RWPE2 (cell line): ENCODE measurements at regions not wholly inside any gene's neighbourhood (a gene's known extent, or its start where the extent isn't known, plus 50 kb on each side); places are given as distances from the start of the nearest gene placed in this dataset.
"Not testable (repeated sequence)": the region's sequence is repeated elsewhere in the genome, so short reads cannot be mapped to it uniquely, and the experiment has no call there.

Experiments used
- ATAC-seq: fragments of 200-7000 bp; cut with Tn5 transposase; 3 replicates; pipeline ENCODE4 v1.9.1; 2021; ENCODE audit warnings: low read depth
- DNase-seq: peaks from one replicate; pipeline ENCODE4 v3.0.0-alpha.2; 2020; ENCODE audit warnings: low spot score
- H3K27ac ChIP-seq: fragments of 450-650 bp; 2 replicates; pipeline ENCODE4 v1.5.1; 2017; ENCODE audit warnings: mild to moderate bottlenecking; ENCODE audit not compliant: poor library complexity, severe bottlenecking
- H3K27me3 ChIP-seq: fragments of 250-450 bp; sonication (Bioruptor Pico); 2 replicates; pipeline ENCODE4 v1.5.1; 2021; ENCODE audit warnings: mild to moderate bottlenecking, moderate library complexity; ENCODE audit not compliant: insufficient read depth, poor library complexity, severe bottlenecking
- H3K36me3 ChIP-seq: fragments of 250-450 bp; sonication (Bioruptor Pico); 2 replicates; pipeline ENCODE4 v1.5.1; 2020; ENCODE audit warnings: low read depth, mild to moderate bottlenecking, moderate library complexity
- H3K4me1 ChIP-seq: fragments of 250-450 bp; sonication (Bioruptor Pico); 2 replicates; pipeline ENCODE4 v1.5.1; 2021; ENCODE audit warnings: mild to moderate bottlenecking, moderate library complexity; ENCODE audit not compliant: insufficient read depth, poor library complexity, severe bottlenecking
- H3K4me3 ChIP-seq: fragments of 250-450 bp; sonication (Bioruptor Pico); 2 replicates; pipeline ENCODE4 v1.5.1; 2021; ENCODE audit warnings: mild to moderate bottlenecking, moderate library complexity; ENCODE audit not compliant: severe bottlenecking
- H3K9me3 ChIP-seq: fragments of 250-450 bp; sonication (Bioruptor Pico); 2 replicates; pipeline ENCODE4 v1.5.1; 2021; ENCODE audit warnings: mild to moderate bottlenecking, moderate library complexity; ENCODE audit not compliant: severe bottlenecking
- TF ChIP-seq, protein P1 (sequence below): fragments of 450-650 bp; IDR thresholded peaks from one replicate; pipeline ENCODE4 v1.5.1; 2017; ENCODE audit warnings: mild to moderate bottlenecking, moderate library complexity; ENCODE audit not compliant: poor library complexity, severe bottlenecking

DNA sequence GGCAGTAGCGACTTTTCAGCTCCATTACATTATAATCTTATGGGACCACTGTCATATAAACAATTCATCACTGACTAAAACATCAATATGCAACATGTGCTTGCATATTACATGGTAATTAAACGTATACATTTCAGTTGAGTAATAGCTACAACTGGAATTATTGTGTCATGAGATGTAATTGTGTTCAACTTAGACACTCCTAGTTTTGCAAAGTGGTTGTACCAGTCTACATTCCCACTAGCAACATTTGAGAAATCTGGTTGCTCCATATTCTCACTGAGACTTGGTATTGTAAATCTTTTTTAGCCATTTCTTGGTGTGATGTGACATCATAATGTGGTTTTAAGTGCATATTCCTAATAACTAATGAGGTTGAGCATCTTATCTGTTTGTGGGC is 90.0 kb downstream of the CAPZA3 start:
- DNase-seq (no peak), ATAC-seq (no peak)
- Histone ChIP-seq H3K9me3 (no peaks in the 10 kb centered on the region), H3K27me3 (no peaks in the 10 kb centered on the region), H3K4me1 (no peaks in the 10 kb centered on the region), H3K36me3 (no peaks in the 10 kb centered on the region), H3K4me3 (no peak overlapping the region), H3K27ac (no peak overlapping the region)
- TF ChIP-seq, protein P1, sequence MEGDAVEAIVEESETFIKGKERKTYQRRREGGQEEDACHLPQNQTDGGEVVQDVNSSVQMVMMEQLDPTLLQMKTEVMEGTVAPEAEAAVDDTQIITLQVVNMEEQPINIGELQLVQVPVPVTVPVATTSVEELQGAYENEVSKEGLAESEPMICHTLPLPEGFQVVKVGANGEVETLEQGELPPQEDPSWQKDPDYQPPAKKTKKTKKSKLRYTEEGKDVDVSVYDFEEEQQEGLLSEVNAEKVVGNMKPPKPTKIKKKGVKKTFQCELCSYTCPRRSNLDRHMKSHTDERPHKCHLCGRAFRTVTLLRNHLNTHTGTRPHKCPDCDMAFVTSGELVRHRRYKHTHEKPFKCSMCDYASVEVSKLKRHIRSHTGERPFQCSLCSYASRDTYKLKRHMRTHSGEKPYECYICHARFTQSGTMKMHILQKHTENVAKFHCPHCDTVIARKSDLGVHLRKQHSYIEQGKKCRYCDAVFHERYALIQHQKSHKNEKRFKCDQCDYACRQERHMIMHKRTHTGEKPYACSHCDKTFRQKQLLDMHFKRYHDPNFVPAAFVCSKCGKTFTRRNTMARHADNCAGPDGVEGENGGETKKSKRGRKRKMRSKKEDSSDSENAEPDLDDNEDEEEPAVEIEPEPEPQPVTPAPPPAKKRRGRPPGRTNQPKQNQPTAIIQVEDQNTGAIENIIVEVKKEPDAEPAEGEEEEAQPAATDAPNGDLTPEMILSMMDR: no peak

DNA sequence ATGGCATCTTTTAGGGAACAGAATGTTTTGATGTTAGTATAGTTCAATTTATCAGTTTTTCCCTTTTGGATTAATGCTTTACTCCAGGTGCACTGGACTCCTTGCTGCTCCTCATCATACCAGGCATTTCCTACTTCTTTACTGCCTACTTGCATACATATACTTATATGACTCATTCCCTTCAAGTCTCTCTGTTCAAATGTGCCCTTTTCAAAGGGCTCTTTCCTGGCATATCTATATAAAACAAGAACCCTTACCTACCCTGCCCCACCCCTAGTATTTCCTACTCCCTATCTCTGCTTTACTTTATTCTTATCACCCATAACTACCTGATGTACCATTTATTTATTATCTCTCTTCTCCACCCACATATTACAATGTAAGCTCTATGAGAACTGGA is 90.6 kb downstream of the CAPZA3 start:
- Histone ChIP-seq H3K4me3 (no peak overlapping the region), H3K27ac (no peak overlapping the region), H3K27me3 (no peaks in the 10 kb centered on the region), H3K36me3 (no peaks in the 10 kb centered on the region), H3K9me3 (no peaks in the 10 kb centered on the region), H3K4me1 (no peaks in the 10 kb centered on the region)
- DNase-seq (no peak), ATAC-seq (no peak)
- TF ChIP-seq, protein P1: no peak

DNA sequence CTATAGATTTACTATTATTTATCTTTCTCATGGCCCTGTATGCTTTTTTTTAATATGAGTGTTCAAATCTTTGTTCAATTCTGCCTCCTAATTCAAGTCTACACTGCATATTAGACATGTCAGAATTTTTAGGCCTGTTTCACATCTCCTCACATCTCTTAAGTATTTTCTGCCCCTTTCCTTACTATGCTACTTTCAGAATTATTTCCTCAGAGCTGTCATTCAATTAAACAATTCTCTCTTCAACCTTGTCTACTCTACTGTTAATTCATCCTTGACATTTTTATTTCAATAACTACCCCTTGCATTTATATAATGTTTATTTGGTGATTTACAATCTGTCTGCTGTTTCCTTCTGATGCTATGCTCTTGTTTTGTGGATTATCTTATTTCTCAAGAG is 91.1 kb downstream of the CAPZA3 start:
- Histone ChIP-seq H3K9me3 (no peaks in the 10 kb centered on the region), H3K27ac (no peak overlapping the region), H3K4me1 (no peaks in the 10 kb centered on the region), H3K36me3 (no peaks in the 10 kb centered on the region), H3K4me3 (no peak overlapping the region), H3K27me3 (no peaks in the 10 kb centered on the region)
- TF ChIP-seq, protein P1: no peak
- ATAC-seq (no peak), DNase-seq (no peak)

DNA sequence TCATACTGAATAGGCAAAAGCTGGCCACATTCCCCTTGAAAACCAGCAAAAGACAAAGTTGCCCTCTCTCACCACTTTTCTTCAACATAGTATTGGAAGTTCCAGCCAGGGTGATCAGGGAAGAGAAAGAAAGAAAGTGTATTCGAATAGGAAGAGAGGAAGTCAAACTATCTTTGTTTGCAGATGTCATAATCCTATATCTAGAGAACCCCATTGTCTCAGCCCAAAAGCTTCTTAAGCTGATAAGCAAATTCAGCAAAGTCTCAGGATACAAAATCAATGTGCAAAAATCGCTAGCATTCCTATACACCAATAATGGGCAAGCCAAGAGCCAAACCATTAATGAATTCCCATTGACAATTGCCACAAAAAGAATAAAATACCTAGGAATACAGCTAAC is 95.0 kb downstream of the CAPZA3 start:
- H3K4me1 ChIP-seq, DNase-seq, H3K27ac ChIP-seq, H3K36me3 ChIP-seq, H3K9me3 ChIP-seq, H3K27me3 ChIP-seq, ATAC-seq, H3K4me3 ChIP-seq: not testable (repeated sequence)

DNA sequence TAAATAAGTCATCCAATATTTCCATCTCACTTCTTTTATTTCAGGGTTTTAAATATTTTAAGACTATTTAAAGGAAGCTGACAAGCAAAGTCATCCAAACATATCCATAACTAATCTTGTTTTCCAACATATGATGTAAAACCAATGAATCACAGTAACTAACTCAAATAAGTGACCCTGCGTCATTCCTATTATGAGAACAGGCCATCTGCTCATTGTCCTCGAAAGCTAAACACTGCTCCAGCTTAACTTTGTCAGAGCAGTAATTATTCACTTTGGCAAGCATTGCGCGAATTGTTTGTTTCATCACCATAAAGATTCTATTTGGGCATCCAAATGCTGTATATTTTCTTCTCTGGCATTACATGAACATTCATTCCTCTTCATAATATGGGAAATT is 99.1 kb downstream of the CAPZA3 start:
- DNase-seq (no peak), ATAC-seq (no peak)
- Histone ChIP-seq H3K36me3 (no peaks in the 10 kb centered on the region), H3K27ac (no peak overlapping the region), H3K27me3 (no peaks in the 10 kb centered on the region), H3K4me1 (no peaks in the 10 kb centered on the region), H3K9me3 (no peaks in the 10 kb centered on the region), H3K4me3 (no peak overlapping the region)
- TF ChIP-seq, protein P1: no peak
